ENCODE measurements at regions not wholly inside any gene's neighbourhood (a gene's known extent, or its start where the extent isn't known, plus 50 kb on each side); places are given as distances from the start of the nearest gene placed in this dataset.

- DNase-seq = no peak
Measured at GRCh38 chr10:52440612-52441285, 126.7 kb downstream of the DKK1 start.

- DNase-seq = no peak
Measured at GRCh38 chr10:52442576-52442975, 128.5 kb downstream of the DKK1 start.

- no peak for DNase-seq
Measured at GRCh38 chr10:52443419-52444388, 129.6 kb downstream of the DKK1 start.

- no peak for DNase-seq
Measured at GRCh38 chr10:52446391-52446790, 132.3 kb downstream of the DKK1 start.

- DNase-seq = no peak
Measured at GRCh38 chr10:52447931-52448353, 133.9 kb downstream of the DKK1 start.

- DNase-seq = no peak
Measured at GRCh38 chr10:52450762-52451291, 136.7 kb downstream of the DKK1 start.

GRCh38 chr10:52451817-52452216 is 137.7 kb downstream of the DKK1 start:
- DNase-seq = no peak

GRCh38 chr10:52452600-52453493 is 138.8 kb downstream of the DKK1 start:
- no peak for DNase-seq

- no peak for DNase-seq
Measured at GRCh38 chr10:52453501-52453900, 139.4 kb downstream of the DKK1 start.

- no peak for DNase-seq
Measured at GRCh38 chr10:52454491-52454890, 140.4 kb downstream of the DKK1 start.

- no peak for DNase-seq
Measured at GRCh38 chr10:52455098-52455497, 141.0 kb downstream of the DKK1 start.

GRCh38 chr10:52459097-52459496 is 145.0 kb downstream of the DKK1 start:
- DNase-seq = no peak

GRCh38 chr10:52463826-52464225 is 149.7 kb downstream of the DKK1 start:
- no peak for DNase-seq

- no peak for DNase-seq
Measured at GRCh38 chr10:52464368-52465124, 150.5 kb downstream of the DKK1 start.

- no peak for DNase-seq
Measured at GRCh38 chr10:52465202-52465601, 151.1 kb downstream of the DKK1 start.

GRCh38 chr10:52466464-52466863 is 152.4 kb downstream of the DKK1 start:
- DNase-seq = peak in 10 of 56 donors; percentile 2 to 28 (median 8)

GRCh38 chr10:52469970-52470705 is 156.1 kb downstream of the DKK1 start:
- no peak for DNase-seq

- no peak for DNase-seq
Measured at GRCh38 chr10:52472406-52473146, 158.5 kb downstream of the DKK1 start.

- no peak for DNase-seq
Measured at GRCh38 chr10:52474265-52474664, 160.2 kb downstream of the DKK1 start.
